AG09309 (cell line): ENCODE measurements at regions not wholly inside any gene's neighbourhood (a gene's known extent, or its start where the extent isn't known, plus 50 kb on each side); places are given as distances from the start of the nearest gene placed in this dataset.

ENCODE experiments used
- DNase-seq: peaks from one replicate; pipeline ENCODE4 v3.0.0-alpha.2; 2010; ENCODE audit warnings: low read depth
- H3K4me3 ChIP-seq: 2 replicates; pipeline ENCODE4 v1.5.1; 2011; ENCODE audit warnings: mild to moderate bottlenecking, low read depth, low read length, moderate library complexity; ENCODE audit not compliant: control insufficient read depth
- TF ChIP-seq, protein P1 (sequence below): IDR thresholded peaks from 2 replicates; pipeline ENCODE4 v1.5.1; 2011; ENCODE audit warnings: mild to moderate bottlenecking, low read depth, low read length, inconsistent platforms; ENCODE audit not compliant: insufficient read depth, control insufficient read depth; ENCODE audit errors: missing control alignments

DNA sequence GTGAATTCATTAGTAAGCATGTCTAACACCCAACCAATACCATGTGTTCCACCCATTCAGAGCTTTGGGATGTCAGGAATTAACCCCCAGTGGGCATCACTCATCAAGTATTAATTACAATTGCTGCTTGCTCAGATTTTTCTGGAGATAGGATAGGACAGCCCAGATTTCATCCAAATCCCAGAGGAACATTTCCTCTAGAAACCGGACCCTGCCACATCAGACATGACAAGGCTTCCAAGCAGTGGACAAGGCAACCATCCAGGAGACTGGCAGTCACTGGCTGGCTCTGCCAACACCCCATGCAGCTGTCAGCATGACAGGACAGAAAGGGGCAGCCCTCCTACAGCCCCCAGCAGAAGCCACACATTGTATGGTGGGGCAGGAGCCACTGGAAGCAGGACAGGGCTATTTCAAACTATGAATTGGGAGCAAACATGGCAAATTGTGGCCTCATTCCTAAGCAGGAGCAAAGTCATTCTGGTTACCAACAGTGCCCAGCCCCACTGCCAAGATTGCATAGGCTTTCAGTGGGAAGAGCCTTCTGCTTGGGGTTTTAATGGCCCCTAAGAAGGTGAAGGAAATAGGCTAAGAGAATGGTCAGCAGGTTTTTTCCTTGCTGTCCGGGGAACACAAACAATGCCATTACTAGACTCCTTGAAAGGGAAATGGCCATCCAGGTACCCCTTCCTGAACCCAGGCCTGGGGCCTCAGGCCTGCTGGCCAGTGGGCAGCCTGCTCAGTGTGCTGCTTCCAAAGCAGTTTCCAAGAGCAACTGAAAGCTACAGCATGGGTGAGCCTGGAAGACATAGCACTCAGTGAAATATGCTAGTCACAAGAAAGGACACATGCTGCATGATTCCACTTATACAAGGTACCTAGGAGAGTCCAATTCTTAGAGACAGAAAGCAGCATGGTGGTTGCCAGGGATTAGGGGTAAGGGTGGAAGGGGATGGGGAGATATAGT is 294.7 kb upstream of the SLC30A5 start:
- TF ChIP-seq, protein P1, sequence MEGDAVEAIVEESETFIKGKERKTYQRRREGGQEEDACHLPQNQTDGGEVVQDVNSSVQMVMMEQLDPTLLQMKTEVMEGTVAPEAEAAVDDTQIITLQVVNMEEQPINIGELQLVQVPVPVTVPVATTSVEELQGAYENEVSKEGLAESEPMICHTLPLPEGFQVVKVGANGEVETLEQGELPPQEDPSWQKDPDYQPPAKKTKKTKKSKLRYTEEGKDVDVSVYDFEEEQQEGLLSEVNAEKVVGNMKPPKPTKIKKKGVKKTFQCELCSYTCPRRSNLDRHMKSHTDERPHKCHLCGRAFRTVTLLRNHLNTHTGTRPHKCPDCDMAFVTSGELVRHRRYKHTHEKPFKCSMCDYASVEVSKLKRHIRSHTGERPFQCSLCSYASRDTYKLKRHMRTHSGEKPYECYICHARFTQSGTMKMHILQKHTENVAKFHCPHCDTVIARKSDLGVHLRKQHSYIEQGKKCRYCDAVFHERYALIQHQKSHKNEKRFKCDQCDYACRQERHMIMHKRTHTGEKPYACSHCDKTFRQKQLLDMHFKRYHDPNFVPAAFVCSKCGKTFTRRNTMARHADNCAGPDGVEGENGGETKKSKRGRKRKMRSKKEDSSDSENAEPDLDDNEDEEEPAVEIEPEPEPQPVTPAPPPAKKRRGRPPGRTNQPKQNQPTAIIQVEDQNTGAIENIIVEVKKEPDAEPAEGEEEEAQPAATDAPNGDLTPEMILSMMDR: no peak
- no peak overlapping the region for H3K4me3 ChIP-seq
- no peak for DNase-seq

DNA sequence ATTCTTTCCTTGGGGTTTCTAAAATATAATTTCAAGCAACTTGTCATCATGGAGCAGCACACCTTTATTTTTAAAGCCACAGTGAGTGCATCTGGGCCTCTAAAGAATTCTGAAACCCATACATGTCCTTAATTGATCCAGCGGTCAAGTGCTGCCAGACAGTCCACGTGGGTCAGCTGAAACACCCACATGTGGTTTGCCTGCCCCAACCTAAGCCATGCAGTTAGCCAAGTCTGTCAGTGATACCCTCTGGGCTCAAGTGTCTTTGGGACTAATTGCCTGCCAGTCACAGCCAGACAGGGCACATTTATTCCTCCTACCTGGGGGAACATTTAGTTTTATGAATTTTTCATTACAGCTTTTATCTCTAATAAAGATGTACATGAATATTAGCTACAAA is 291.4 kb upstream of the SLC30A5 start:
- TF ChIP-seq, protein P1: no peak
- no peak for DNase-seq
- H3K4me3 ChIP-seq: no peak overlapping the region

DNA sequence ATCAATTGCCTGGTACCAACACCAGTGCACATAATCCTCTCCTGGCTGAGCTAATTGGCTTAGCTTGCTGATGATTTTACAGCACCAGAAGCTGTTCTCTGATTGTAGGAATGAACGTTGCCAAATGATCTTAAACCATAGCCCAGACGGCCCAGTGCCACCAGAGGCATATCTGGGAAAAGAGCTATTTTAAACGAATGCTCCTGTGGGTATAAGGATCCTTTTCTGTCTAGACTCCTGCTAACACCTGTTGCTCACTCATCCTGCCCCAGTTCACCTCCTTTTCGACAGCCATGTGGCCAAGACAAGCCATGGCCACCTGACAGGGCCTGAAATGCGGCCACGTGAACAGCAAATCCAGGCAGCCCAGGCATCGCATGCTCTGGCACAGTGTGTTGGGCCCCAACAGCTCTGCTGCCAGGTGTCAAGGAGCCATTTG is 289.9 kb upstream of the SLC30A5 start:
- TF ChIP-seq, protein P1: no peak

DNA sequence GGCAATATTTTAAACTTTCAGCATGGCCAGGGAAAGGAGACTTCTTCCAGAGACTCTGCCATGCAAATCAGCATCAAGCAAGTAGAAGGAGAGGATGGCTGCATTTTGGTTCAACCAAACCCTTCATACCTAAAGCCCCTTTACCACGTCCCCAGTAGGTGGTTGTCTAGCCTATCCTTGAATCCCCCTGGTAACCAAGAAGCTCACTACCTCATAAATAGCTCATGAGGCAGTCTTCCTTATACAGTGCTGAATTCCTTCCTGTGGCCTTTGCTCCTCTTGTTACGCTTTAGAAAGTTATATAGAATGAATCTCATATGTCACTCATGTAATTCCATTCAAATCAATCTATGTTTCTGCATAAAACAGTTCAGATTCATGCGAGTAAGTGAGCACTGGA is 289.5 kb upstream of the SLC30A5 start:
- TF ChIP-seq, protein P1: no peak
- H3K4me3 ChIP-seq: no peak overlapping the region
- no peak for DNase-seq

More for the DNA sequence above, 289.9 kb upstream of the SLC30A5 start:
- no peak for DNase-seq
- H3K4me3 ChIP-seq: no peak overlapping the region

DNA sequence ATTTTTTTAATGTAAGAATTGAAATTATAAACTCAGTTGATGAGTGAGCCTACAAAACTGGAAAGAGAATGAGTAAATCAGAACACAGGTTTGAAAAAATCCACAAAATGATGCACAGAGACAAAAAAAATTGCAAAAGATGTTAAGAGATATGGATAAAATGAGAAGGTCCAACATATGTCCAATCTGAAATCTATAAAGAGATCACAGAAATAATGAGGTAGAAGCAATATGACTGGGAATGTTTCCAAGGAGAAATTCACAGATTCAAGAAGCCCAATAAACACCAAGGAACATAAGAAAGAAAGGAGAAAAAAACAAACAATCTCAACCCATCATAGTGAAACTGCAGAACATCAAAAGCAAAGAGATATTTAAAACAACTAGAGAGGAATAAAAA is 288.4 kb upstream of the SLC30A5 start:
- H3K4me3 ChIP-seq: no peak overlapping the region
- TF ChIP-seq, protein P1: no peak
- DNase-seq: no peak

DNA sequence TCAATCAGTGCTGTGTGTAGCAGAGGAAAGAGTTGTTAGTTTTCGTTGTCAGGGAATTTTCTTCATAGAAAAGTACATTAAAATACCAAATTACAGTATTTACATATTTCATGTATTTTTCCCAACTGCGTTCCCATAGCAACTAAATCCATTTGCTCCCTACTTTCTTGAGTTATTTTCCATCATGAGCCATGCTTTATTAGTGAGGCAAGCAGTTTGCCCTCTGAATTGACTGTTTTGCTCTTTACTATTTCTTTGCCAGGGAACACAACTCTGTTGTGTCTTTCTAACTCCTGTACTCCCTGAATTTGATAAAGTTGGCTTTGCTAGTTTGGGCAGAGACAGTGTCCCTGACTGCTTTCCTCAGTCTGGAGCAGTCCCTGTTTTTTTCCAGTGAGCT is 276.2 kb upstream of the SLC30A5 start:
- H3K4me3 ChIP-seq: no peak overlapping the region
- TF ChIP-seq, protein P1: no peak
- no peak for DNase-seq
